ENCODE measurements at regions not wholly inside any gene's neighbourhood (a gene's known extent, or its start where the extent isn't known, plus 50 kb on each side); places are given as distances from the start of the nearest gene placed in this dataset.

DNA sequence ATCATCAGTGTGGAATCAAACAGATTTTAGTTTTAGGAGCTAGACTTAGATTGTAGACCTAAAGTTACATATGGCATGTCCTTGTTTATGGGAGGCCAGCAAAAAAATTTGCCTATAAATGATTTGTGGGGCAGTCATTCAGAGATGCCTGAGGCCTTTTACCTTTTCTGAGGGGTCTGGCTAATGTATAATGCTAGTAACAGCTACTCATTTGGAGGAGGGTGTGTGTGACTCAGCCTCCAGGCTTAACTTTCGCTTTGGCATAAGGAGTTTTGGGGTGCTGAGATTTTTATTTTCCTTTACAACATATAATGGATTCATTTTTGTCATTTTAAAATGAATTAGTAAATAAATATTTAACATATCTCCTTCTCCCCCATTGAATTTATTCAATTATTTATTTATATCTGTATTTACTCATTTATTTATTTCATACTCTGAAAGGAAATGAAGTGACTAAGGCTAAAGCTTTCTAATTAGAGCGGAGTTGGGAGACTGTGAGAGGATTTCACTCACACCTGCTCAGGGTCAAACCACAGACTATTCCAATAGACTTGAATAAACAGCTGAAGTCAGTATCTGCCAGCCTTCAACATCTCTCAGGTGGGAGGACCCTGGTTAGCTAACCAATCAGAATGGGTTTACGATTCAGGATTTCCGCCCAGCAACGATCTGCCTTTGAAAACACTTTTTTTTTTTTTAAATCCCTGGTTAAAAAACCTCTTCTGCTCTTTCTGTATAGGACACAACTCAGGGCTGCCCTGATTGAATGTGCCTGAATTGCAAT lies 487.5 kb upstream of the SGCD start:
- no peak for DNase-seq

DNA sequence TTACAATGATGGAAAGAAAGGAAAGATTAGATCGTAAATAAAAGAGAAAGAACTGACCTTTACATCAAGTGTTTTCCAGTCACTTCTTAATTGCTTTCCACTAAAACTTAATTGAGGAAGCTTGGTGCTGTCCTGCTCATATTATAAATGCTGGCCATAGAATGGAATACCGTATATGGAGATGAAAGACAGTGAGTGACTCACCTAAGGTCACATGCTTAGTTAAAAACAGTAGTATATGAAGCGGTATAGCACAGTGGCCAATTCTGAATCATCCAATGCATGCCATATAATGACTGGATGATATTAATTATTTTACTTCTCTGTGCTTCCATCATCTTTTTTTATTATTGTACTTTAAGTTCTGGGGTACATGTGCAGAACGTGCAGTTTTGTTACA lies 482.4 kb upstream of the SGCD start:
- DNase-seq = no peak

DNA sequence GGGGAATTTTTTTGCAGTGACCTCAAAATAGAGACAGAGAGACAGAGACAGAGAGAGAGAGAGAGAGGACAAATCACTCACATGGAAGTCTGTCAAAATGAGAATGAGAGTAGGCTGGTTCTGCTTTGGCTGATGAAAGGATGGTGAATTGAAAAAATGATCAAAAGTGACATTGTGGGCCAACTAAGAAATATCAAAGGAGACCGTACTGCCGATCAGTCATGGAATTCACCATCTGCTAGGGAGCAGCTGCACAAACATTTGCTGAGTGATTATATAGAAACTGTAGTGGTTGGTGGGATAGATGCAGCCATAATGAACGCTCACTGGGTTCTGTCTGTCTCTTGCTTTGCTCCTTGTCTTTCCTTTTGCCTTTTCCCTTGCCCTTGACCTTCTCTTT lies 476.6 kb upstream of the SGCD start:
- DNase-seq = no peak

DNA sequence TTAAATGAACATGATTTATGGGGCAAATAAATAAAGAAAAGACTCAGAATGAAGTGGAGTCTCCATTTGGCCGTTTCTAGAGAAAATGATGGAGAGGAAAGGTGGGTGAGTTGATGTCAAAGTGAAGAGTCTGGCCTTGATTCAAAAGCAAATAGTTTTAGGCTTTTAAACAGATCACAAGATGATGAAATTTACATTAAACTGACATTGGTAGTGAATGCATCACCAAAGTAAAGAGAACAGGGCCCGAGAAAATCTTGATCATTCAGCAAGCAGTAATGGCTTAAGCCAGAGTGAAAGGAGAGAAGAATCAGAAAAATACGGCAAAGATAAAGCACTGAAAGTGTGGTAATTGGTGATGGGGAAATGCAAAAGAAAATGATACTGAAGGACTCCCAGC lies 460.0 kb upstream of the SGCD start:
- no peak for DNase-seq

DNA sequence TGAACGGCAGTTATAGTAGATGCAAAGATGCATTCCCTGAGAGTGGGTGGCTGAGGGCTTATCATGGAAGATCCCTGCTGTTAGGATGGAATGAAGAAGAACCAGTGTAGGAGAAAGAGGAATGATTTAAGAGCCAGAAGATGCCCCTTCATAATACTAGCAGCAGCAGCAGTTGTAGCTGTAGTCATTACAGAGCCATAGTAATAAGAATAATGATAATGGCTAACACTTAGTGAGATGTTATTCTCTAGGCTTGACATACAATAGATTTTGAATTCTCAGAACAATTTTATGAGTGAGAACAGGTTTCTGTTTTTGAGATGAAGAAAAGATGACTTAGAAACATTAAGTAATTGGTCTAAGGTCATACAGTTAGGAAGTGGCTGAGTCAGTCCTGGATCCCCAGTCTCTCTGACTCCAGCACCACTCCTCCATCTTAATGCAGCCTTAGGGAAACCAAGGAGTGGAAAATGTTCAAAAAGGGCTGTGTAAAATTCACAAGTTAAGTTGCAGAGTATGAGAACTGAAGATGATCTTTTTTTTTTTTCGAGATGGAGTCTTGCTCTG lies 459.4 kb upstream of the SGCD start:
- DNase-seq = no peak

DNA sequence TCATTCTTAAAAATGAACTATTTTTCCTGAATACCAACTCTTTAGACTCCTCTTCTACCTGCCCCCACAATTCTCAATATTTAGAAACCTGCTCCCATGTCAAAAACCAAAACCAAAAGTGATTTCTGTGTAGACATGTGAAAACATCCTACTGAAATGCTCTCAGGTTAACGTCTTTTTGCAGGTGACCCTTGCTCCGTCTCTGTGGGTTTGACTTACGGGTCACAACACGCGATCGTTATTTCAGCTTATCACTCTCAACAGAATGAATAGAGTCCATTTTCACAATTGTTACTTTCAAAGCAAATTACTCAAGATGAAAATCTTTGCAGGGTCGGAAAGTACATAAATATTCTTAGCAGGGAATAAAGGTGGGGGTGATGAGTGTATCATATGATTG lies 456.3 kb upstream of the SGCD start:
- DNase-seq = no peak

DNA sequence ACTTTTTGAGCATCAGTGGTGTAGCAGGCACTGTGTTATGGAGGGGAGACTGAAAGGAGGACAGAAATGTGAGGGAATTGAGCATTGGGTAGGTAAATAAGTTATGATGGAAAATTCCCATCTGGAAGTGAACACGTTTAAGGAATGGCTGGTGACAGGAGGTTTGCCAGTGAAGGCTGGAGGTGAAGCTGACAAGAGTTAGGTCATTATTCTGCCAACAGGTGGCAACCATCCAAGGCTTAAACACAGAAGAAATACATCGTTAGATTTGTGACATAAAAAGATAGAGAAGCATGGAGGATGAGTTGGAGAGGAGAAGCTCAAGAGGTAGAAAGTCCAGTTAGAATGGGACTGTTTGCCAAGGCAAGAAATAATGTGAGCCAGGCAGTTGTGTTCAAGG lies 455.3 kb upstream of the SGCD start:
- DNase-seq = no peak

DNA sequence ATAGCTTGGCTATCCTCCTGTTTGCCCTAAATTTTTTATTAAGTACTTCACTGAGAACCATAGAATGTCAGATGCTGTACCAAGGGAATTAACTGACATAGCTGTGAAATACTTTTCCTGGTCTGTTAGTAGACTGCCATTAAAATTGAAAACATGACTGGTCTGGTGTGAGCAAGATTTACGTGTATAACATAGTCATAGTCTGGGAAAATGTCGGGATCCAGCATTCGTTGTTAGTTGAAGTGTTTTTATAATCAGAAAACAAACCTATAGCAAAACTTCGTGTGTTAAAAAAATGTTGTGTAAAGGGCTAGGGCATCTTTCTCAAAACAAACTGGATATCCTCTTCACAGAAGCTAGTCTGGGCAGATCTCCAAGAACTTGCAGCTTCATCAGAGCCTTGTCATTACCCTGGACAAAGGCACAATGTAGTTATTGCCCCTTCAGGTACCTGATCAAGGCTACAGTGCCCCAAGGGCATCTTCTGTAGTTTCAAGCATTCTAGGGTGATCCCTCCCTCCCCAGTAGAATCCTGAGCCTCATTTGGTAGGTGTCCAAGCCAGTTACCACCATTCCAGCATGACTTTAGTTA lies 454.2 kb upstream of the SGCD start:
- no peak for DNase-seq

DNA sequence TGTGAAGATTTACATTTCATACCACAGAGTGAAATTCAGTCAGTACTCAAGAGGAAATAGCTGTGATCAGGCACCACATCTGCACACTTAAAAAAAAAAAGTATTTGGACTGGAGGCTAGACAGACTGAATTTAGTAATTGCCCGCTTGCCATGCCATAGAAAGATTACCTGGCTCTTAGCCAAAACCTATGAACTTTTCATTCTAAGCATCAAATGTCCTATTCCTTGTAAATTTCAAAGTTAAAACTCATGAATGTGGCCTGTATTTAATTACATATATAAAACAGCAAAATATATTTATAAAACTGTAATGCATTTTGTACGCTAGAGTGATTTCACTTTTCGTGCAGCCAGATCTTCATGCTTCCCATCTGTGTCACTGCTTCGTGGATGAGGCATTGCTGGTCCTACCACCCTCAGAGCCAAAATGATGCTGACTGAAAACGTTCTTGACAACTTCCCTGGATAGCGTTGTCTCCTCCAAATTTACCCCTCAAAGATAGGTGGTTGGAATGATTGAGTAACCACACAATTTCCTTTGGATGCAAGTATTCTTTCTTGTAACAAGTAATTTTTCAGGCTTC lies 447.9 kb upstream of the SGCD start:
- DNase-seq = no peak

DNA sequence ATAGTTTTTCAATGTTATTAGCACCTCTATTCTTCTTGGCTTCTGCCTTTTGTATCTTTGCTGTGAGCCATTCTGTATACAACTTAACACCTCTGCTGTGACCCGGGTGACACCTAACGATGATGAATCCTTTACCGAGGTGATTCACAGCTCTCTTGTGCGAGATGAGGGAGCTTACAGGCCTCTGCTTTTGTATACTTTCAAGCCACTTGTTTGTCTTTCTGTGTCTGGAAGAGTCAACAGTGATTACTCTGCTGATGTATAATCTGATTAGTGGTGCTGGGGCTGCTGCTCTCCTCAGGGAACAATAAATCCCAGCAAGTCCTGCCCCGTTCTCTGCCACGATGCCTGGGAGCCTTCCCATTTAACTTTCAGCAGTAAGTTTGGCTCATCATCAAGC lies 442.9 kb upstream of the SGCD start:
- DNase-seq = no peak

DNA sequence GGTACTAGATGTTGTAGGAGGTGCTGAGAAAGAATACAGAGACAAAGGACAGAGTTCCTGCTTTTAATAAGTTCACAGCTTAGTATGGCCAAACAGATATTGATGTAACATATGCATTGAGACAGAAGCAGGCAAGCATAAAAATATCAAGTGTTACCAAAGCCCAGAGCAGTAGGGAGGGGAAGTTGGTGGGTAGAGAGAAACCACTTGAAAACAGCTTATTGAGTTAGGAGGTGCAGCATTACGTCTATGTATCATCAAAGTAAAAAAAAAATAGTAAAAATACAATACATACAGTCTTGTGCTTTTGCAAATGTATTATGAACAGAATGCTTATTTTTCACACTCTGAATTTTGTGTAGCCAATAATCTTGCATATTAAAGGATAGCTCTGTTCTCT lies 441.8 kb upstream of the SGCD start:
- no peak for DNase-seq

DNA sequence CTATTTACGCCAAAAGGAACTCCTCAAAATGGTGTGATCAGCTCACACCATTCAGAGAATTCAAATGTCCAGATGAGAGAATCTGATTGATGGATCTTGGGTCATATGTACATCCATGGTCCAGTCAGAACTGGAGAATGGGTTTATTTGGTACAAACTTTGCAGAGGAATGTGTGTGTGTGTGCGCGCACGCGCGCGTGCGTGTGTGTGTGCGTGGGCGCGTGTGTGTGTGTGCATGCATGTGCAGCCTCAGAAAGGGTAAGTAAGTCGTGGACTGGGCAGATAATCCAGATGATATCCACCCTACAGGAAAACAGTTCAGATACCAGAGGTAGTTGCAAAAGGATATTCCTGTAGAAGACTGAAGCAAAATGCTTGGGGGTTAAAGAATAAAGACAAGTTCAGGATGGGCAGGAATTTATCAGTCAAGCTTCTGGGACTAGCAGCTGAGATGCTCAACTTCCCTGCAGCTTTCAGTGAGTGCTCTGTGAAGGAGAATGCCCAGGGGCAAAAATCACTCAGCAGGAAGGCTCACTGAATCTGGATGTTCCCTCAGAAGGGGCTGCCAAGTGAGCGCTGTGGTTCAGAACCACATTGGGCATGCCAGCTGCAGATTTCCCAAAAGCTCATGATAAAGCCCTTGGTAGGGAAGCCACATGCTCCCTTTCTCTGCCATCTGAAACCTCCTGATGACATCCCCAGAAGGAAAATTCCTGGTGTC lies 440.5 kb upstream of the SGCD start:
- no peak for DNase-seq

DNA sequence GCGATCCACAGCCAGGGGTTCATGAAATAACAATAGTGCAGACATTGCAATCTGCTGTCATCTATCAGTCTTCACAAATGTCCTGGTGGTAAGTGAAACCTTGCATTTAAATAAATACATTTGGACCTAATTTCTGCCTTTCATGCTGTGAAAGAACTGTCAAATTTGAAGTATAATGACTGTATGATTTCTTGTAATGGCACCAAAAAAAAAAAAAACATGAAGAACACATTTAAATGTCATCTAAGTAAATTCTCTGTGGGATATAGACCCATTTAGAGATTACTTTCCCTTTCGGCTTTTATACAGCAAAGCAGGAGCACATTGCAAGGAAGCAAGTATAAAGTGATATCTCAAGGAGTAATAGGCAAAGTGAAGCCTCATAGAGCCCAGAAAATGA lies 431.5 kb upstream of the SGCD start:
- DNase-seq = no peak

DNA sequence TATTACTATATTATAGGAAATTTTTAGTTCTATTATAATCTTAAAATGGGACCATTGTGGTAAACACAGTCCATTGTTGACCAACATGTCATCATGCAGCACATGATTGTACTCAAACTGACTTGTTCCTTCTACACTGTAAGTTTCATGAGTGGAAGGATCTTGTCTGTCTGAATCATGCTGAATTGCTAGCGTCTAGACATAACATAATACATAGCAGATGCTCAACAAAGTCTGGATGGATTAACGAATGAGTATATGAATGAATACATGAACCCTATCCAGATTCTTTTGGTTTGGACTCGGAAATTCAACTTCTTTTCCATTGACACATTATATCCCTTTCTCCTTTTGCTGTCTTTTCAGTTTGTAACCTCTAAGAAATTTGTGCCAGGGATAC lies 429.2 kb upstream of the SGCD start:
- DNase-seq = no peak

DNA sequence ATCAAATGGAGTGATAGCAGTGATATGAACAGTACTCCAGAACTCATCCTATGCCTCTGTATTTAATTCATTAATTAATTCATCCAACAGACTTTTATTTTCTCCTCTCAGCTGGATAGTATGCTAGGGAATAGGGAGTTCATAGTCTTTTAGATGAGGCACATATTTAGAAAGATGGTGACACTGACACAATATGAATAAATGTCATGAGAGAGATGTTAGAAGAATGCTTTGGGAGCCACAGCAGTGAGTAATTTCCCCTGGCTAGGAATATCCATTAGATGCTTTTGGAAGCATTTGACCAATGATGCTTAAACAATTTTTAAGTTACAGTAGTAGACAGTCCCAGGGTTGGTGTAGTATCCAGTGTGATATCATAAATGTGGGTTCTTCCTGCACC lies 428.7 kb upstream of the SGCD start:
- no peak for DNase-seq

DNA sequence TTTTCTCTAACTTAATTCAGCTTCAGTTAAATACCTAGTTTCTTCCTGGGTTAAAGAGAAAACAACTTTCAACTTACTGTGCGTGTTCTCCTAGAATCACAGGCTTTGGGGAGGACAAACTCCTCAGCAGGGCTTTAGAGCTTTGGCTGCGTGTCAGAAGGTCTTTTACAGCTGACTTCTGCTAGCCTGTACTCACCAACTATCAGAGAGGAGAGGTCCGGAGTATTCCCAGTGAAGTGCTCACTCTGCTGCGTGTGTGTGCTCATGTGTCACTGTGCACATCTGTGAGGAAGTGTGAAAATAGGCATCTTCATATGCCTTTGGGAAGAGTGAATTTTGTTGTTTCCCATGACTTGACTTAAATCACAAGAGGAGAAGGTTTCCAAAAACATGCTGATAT lies 423.2 kb upstream of the SGCD start:
- DNase-seq = no peak

DNA sequence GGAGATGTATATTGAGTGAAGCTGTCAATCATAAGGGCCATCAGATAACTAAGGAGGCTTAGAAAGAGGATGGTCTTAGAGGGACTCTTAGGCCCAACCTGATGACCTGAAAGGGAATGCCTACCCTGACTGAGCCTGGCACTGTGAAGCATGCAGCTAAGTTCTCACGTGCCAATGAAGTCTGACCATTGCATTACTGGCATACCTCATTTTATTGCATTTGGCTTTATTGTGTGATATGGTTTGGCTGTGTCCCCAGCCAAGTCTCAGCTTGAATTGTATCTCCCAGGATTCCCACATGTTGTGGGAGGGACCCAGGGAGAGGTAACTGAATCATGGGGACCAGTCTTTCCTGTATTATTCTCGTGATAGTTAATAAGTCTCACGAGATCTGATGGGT lies 421.6 kb upstream of the SGCD start:
- no peak for DNase-seq

DNA sequence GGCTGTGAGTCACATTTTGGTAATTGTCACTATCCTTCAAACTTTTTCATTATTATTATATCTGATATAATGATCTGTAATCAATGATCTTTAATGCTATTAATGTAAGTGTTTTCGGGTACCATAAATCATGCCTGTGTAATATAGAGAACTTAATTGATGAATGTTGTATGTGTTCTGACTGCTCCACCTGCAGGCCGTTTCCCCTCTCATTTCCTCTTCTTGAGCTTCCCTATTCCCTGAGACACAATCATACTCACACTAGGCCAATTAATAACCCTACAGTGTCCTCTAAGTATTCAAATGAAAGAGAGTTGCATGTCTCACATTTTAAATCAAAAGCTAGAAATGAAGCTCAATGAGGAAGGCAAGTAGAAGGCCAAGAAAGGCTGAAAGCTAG lies 420.9 kb upstream of the SGCD start:
- DNase-seq = no peak

DNA sequence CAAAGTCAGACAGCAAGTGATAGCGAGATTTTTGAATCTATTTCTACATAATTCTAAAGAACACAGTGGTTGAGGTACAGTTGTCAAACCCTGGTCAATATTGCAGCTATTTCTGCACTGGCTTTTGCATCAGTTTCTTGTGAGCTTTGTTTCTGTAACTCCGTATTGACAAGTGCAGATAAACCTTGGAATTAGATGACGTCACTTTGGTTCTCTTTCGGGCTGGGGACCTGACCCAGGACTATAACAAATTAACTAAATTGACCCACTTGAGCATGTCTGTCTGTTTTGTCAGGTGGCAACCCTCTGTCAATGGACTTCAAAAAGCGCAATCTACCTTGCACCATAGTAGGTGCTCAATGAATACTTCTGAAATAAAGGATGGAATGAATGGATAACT lies 418.4 kb upstream of the SGCD start:
- DNase-seq = no peak

DNA sequence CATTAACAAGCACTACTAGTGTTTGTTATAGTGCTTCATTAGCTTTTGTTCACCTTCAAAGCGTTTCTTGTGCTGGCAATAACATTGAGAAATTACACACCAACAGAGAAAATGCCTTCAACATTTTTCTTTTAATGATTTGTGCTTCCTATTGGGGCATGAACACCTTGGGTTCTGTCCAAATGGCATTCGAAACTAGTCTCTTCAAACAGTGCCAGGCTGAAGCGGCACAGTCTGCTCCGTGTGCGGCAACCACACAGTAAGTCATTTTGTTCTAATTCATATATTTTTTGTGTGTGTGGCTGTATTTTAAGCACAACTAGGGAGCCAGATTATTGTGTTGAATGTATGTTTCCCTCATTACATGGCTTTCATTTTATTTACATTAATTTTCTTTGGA lies 414.7 kb upstream of the SGCD start:
- DNase-seq = no peak

DNA sequence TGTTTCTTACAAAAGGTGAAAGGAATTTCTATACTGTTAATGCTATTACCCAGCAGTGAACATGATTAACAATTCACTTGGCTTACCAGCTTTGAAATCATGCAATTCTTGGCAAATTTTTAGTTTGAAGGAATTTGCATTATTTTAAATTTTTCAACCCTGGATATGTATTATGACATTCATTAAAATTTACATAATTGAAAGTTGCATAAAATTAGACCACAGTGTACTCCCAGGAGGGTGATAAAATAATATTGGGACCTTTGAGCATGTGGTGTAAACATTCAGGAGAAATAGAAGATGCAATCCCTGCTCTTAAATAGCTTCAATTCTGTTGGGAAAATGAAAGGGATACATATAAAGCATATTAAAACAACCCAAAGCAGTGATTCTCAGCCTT lies 412.2 kb upstream of the SGCD start:
- DNase-seq = no peak

DNA sequence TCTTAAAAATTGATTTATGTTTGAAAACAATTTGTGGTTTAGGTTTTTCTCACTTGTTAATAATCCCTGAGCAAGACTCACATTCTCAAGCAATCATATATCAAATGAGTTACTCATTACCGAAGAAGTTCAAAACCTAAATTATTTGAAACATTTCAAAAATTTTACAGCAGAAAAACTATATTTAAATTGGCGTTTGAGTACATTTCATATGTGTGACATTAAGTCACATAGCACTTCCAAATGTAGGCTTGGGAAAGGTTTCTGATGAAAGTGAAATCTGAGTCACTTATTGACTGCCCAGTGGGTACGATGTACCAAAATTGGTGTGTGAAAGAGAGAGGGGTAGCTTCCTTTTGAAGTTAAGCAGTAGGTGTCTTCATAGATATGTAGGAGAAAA lies 411.4 kb upstream of the SGCD start:
- no peak for DNase-seq

DNA sequence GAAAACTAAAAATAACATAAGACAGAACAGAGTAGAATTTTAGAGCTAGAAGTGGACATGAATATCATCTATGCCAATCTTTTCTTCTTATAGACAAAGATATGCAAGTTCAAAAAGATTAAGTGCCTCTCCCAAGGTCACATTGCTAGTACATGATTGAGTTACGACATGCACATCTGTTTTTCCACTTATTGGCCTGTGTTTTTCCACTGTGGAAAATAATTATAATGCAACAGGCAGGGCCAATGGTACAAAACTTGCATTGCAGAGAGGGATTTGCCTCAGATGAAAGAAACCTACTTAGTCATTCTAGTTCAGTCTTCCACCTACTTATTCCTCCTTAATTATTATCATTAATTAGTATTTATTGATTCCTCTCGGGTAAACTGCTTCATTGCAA lies 407.8 kb upstream of the SGCD start:
- DNase-seq = peak; percentile 42 to 46

Data from right lung (tissue), 2 donors.